ENCODE measurements at regions not wholly inside any gene's neighbourhood (a gene's known extent, or its start where the extent isn't known, plus 50 kb on each side); places are given as distances from the start of the nearest gene placed in this dataset.

DNA sequence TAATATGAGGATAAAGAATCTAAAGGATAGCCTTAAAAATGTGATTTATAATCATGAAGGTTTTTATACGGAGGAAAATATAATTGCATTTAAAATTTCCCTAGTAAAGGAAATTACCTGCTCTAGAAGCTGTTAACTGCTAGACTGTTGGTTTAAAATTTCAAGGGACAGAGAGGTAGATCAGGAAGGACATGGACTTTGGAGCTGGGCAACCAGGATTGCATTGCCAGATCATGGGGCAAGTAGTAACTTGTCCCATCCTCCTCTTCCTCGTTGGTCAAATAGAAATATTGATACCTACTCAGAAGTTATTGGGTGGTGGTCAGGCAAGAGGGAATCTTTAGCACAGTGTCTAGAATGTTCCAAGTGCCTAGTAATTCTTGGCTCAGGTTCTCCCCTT, 525.1 kb downstream of the MFSD1 start:
- Mint-ChIP-seq H3K4me1 (ENCODE audit: low read depth, unreplicated experiment) (no peaks in the 10 kb centered on the region), H3K27me3 (ENCODE audit: insufficient read depth, unreplicated experiment) (peaks cover 4% of the 10 kb centered on the region), H3K4me3 (ENCODE audit: unreplicated experiment) (no peak overlapping the region), H3K36me3 (ENCODE audit: insufficient read depth, unreplicated experiment) (no peaks in the 10 kb centered on the region), H3K9me3 (ENCODE audit: unreplicated experiment) (no peaks in the 10 kb centered on the region), H3K27ac (ENCODE audit: unreplicated experiment) (no peak overlapping the region)
- no peaks in the 10 kb centered on the region for H3K36me3 ChIP-seq (ENCODE audit: control insufficient read depth, insufficient read depth, low read length)
- H3K27me3 ChIP-seq (replicated peaks; ENCODE audit: control insufficient read depth, insufficient read depth, low read length) = no peaks in the 10 kb centered on the region
- no peak for DNase-seq
- H3K4me1 ChIP-seq = no peaks in the 10 kb centered on the region
- no TSS peak for BruUV-seq (replicated peaks)
- no peak overlapping the region for H3K4me3 ChIP-seq (ENCODE audit: low read depth, low read length)
- TF ChIP-seq, protein P1, sequence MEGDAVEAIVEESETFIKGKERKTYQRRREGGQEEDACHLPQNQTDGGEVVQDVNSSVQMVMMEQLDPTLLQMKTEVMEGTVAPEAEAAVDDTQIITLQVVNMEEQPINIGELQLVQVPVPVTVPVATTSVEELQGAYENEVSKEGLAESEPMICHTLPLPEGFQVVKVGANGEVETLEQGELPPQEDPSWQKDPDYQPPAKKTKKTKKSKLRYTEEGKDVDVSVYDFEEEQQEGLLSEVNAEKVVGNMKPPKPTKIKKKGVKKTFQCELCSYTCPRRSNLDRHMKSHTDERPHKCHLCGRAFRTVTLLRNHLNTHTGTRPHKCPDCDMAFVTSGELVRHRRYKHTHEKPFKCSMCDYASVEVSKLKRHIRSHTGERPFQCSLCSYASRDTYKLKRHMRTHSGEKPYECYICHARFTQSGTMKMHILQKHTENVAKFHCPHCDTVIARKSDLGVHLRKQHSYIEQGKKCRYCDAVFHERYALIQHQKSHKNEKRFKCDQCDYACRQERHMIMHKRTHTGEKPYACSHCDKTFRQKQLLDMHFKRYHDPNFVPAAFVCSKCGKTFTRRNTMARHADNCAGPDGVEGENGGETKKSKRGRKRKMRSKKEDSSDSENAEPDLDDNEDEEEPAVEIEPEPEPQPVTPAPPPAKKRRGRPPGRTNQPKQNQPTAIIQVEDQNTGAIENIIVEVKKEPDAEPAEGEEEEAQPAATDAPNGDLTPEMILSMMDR (IDR thresholded peaks at IDR 0.05; ENCODE audit: insufficient read depth in 1 of 2, low read depth in 1 of 2, low read length in 1 of 2, severe bottlenecking in 1 of 2, unreplicated experiment in 1 of 2) = no peak
- CTCF ChIA-PET = no interaction called here
- no peaks in the 10 kb centered on the region for H3K9me3 ChIP-seq
- POLR2A ChIA-PET = no interaction called here
- intact Hi-C loops (cut with micrococcal nuclease; ENCODE audit: unreplicated experiment) = no loop called here

DNA sequence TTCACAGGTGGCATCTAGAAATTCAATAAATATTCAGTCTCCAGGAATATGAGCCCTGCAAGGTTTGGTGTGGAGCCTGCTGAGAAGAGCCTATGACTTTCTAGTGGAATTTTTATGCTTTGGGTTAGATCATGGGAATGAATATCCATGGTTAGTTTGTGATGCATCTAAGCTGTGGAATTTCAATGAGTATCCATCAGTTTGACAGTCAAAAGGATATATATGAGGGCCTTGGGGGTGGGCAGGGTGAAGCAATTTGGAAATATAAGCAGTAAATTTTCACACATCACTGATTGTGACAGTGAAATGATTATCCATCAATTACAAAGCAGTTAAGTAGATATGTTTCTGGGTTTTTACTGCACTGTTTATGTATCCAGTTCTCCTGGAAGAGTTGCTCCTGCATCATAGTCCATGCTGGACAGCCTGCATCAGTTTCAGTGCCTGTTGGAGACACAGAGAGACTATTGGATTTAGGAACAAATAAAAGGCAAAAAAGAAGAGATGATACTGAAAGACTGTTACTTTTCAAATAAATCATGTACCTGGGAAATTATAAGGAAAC, 530.8 kb downstream of the MFSD1 start:
- Mint-ChIP-seq H3K36me3 (ENCODE audit: insufficient read depth, unreplicated experiment) (no peaks in the 10 kb centered on the region), H3K27ac (ENCODE audit: unreplicated experiment) (no peak overlapping the region), H3K9me3 (ENCODE audit: unreplicated experiment) (no peaks in the 10 kb centered on the region), H3K27me3 (ENCODE audit: insufficient read depth, unreplicated experiment) (peaks cover 4% of the 10 kb centered on the region), H3K4me3 (ENCODE audit: unreplicated experiment) (no peak overlapping the region), H3K4me1 (ENCODE audit: low read depth, unreplicated experiment) (no peaks in the 10 kb centered on the region)
- TF ChIP-seq, protein P1 (IDR thresholded peaks at IDR 0.05; ENCODE audit: insufficient read depth in 1 of 2, low read depth in 1 of 2, low read length in 1 of 2, severe bottlenecking in 1 of 2, unreplicated experiment in 1 of 2) = no peak
- Histone ChIP-seq H3K36me3 (ENCODE audit: control insufficient read depth, insufficient read depth, low read length) (no peaks in the 10 kb centered on the region), H3K4me1 (no peaks in the 10 kb centered on the region), H3K27me3 (replicated peaks; ENCODE audit: control insufficient read depth, insufficient read depth, low read length) (no peaks in the 10 kb centered on the region), H3K4me3 (ENCODE audit: low read depth, low read length) (no peak overlapping the region), H3K9me3 (no peaks in the 10 kb centered on the region)
- POLR2A ChIA-PET = no interaction called here
- BruUV-seq (replicated peaks) = no TSS peak
- DNase-seq = no peak
- CTCF ChIA-PET = no interaction called here
- intact Hi-C loops (cut with micrococcal nuclease; ENCODE audit: unreplicated experiment) = no loop called here

DNA sequence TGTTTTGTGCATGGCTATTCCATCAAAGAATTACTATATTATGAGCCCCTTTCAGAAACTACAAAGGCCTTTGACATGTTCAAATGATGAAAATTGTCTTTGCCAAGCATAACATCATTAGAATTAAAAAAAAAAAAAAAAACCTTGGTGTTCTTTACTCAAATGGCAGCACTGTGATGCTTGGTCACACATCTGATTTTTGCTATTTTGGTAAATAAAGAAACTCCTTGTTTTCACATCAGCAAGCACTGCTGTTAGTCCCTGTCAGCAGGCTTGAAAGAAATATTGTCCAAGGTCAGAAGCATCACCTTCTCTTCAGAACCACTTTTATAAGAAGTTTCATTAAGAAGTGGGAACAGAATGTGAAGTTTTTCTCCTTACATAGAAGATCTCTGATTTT, 537.3 kb downstream of the MFSD1 start:
- Histone ChIP-seq H3K27me3 (replicated peaks; ENCODE audit: control insufficient read depth, insufficient read depth, low read length) (no peaks in the 10 kb centered on the region), H3K9me3 (no peaks in the 10 kb centered on the region), H3K4me1 (no peaks in the 10 kb centered on the region), H3K4me3 (ENCODE audit: low read depth, low read length) (no peak overlapping the region), H3K36me3 (ENCODE audit: control insufficient read depth, insufficient read depth, low read length) (no peaks in the 10 kb centered on the region)
- H3K4me3 Mint-ChIP-seq (ENCODE audit: unreplicated experiment) = no peak overlapping the region
- H3K36me3 Mint-ChIP-seq (ENCODE audit: insufficient read depth, unreplicated experiment) = no peaks in the 10 kb centered on the region
- TF ChIP-seq, protein P1 (IDR thresholded peaks at IDR 0.05; ENCODE audit: insufficient read depth in 1 of 2, low read depth in 1 of 2, low read length in 1 of 2, severe bottlenecking in 1 of 2, unreplicated experiment in 1 of 2) = no peak
- no peaks in the 10 kb centered on the region for H3K4me1 Mint-ChIP-seq (ENCODE audit: low read depth, unreplicated experiment)
- no peaks in the 10 kb centered on the region for H3K9me3 Mint-ChIP-seq (ENCODE audit: unreplicated experiment)
- no peak for DNase-seq
- POLR2A ChIA-PET = no interaction called here
- CTCF ChIA-PET = no interaction called here
- no peaks in the 10 kb centered on the region for H3K27me3 Mint-ChIP-seq (ENCODE audit: insufficient read depth, unreplicated experiment)
- intact Hi-C loops (cut with micrococcal nuclease; ENCODE audit: unreplicated experiment) = no loop called here
- no TSS peak for BruUV-seq (replicated peaks)
- H3K27ac Mint-ChIP-seq (ENCODE audit: unreplicated experiment) = no peak overlapping the region
